Muscle layer of colon (tissue), 2 donors: ENCODE measurements at regions not wholly inside any gene's neighbourhood (a gene's known extent, or its start where the extent isn't known, plus 50 kb on each side); places are given as distances from the start of the nearest gene placed in this dataset.

Source experiments
- H3K27ac ChIP-seq: one replicate; pipeline ENCODE4 v1.7.0; 2013; ENCODE audit warnings: low read depth, mild to moderate bottlenecking, low read length, moderate library complexity
- H3K27me3 ChIP-seq, 2 donors: one replicate each; pipeline ENCODE4 v1.7.0; 2013; ENCODE audit warnings: low read length in 2 of 2, mild to moderate bottlenecking in 2 of 2; ENCODE audit not compliant: insufficient read depth in 2 of 2, control insufficient read depth in 1 of 2
- H3K36me3 ChIP-seq: one replicate; pipeline ENCODE4 v1.7.0; 2013; ENCODE audit warnings: mild to moderate bottlenecking, low read length; ENCODE audit not compliant: insufficient read depth
- H3K4me1 ChIP-seq: one replicate; pipeline ENCODE4 v1.7.0; 2013; ENCODE audit warnings: mild to moderate bottlenecking, low read length; ENCODE audit not compliant: insufficient read depth
- H3K4me3 ChIP-seq, 2 donors: one replicate each; pipeline ENCODE4 v1.7.0; 2013; ENCODE audit warnings: low read length in 2 of 2, low read depth in 1 of 2, mild to moderate bottlenecking in 1 of 2, moderate library complexity in 1 of 2
- H3K9ac ChIP-seq: one replicate; pipeline ENCODE4 v1.7.0; 2013; ENCODE audit warnings: low read length
- H3K9me3 ChIP-seq: one replicate; pipeline ENCODE4 v1.7.0; 2013; ENCODE audit warnings: mild to moderate bottlenecking, low read length
- donor health status: abdominal sarcoma.
- donor health status: Adenocarcinoma of cecum.

- Histone ChIP-seq H3K27me3 (no peaks in the 10 kb centered on the region), H3K4me3 (no peak overlapping the region), H3K36me3 (no peaks in the 10 kb centered on the region), H3K9me3 (no peaks in the 10 kb centered on the region), H3K9ac (no peak overlapping the region), H3K4me1 (peaks cover 34% of the 10 kb centered on the region), H3K27ac (peak overlapping the region; percentile 50)
Observed at GRCh38 chr9:129322641-129323375, 144.7 kb upstream of the IER5L start.

GRCh38 chr9:129322022-129322621 lies 144.1 kb upstream of the IER5L start:
- no peak overlapping the region for H3K9ac ChIP-seq
- peak overlapping the region; percentile 50 for H3K27ac ChIP-seq
- no peak overlapping the region for H3K4me3 ChIP-seq

GRCh38 chr9:129321286-129322021 lies 143.4 kb upstream of the IER5L start:
- H3K4me3 ChIP-seq, result peak overlapping the region; percentile 51 to 65
- H3K27ac ChIP-seq, result peak overlapping the region; percentile 79
- no peaks in the 10 kb centered on the region for H3K36me3 ChIP-seq
- H3K9ac ChIP-seq, result no peak overlapping the region
- no peaks in the 10 kb centered on the region for H3K27me3 ChIP-seq
- H3K4me1 ChIP-seq, result peaks cover 39% of the 10 kb centered on the region
- no peaks in the 10 kb centered on the region for H3K9me3 ChIP-seq

More at GRCh38 chr9:129322022-129322621, 144.1 kb upstream of the IER5L start:
- no peaks in the 10 kb centered on the region for H3K36me3 ChIP-seq
- no peaks in the 10 kb centered on the region for H3K27me3 ChIP-seq
- peaks cover 36% of the 10 kb centered on the region for H3K4me1 ChIP-seq
- no peaks in the 10 kb centered on the region for H3K9me3 ChIP-seq

GRCh38 chr9:129320575-129321285 lies 142.7 kb upstream of the IER5L start:
- H3K4me1 ChIP-seq, result peaks cover 45% of the 10 kb centered on the region
- H3K36me3 ChIP-seq, result no peaks in the 10 kb centered on the region
- no peaks in the 10 kb centered on the region for H3K27me3 ChIP-seq
- peak overlapping the region; percentile 51 to 65 for H3K4me3 ChIP-seq
- H3K27ac ChIP-seq, result peak overlapping the region; percentile 79
- H3K9ac ChIP-seq, result peak overlapping the region; percentile 49
- H3K9me3 ChIP-seq, result no peaks in the 10 kb centered on the region

GRCh38 chr9:129319938-129320481 lies 141.9 kb upstream of the IER5L start:
- Histone ChIP-seq H3K9me3 (no peaks in the 10 kb centered on the region), H3K4me1 (peaks cover 45% of the 10 kb centered on the region), H3K9ac (peak overlapping the region; percentile 49), H3K27ac (peak overlapping the region; percentile 79), H3K36me3 (no peaks in the 10 kb centered on the region), H3K4me3 (peak overlapping the region; percentile 51 to 65), H3K27me3 (no peaks in the 10 kb centered on the region)

- no peaks in the 10 kb centered on the region for H3K27me3 ChIP-seq
- H3K9me3 ChIP-seq, result no peaks in the 10 kb centered on the region
- peaks cover 45% of the 10 kb centered on the region for H3K4me1 ChIP-seq
- H3K27ac ChIP-seq, result peak overlapping the region; percentile 79
- H3K4me3 ChIP-seq, result no peak overlapping the region
- no peak overlapping the region for H3K9ac ChIP-seq
- no peaks in the 10 kb centered on the region for H3K36me3 ChIP-seq
Observed at GRCh38 chr9:129319076-129319937, 141.2 kb upstream of the IER5L start.

- Histone ChIP-seq H3K27ac (peak overlapping the region; percentile 31), H3K4me1 (peaks cover 45% of the 10 kb centered on the region), H3K36me3 (no peaks in the 10 kb centered on the region), H3K27me3 (no peaks in the 10 kb centered on the region), H3K4me3 (no peak overlapping the region), H3K9me3 (no peaks in the 10 kb centered on the region), H3K9ac (no peak overlapping the region)
Observed at GRCh38 chr9:129318121-129319075, 140.3 kb upstream of the IER5L start.

- no peaks in the 10 kb centered on the region for H3K36me3 ChIP-seq
- peaks cover 45% of the 10 kb centered on the region for H3K4me1 ChIP-seq
- no peaks in the 10 kb centered on the region for H3K27me3 ChIP-seq
- H3K27ac ChIP-seq, result no peak overlapping the region
- no peak overlapping the region for H3K9ac ChIP-seq
- H3K9me3 ChIP-seq, result no peaks in the 10 kb centered on the region
- no peak overlapping the region for H3K4me3 ChIP-seq
Observed at GRCh38 chr9:129317179-129318011, 139.3 kb upstream of the IER5L start.

- Histone ChIP-seq H3K27me3 (no peaks in the 10 kb centered on the region), H3K4me1 (peaks cover 43% of the 10 kb centered on the region), H3K9me3 (no peaks in the 10 kb centered on the region), H3K36me3 (no peaks in the 10 kb centered on the region), H3K27ac (peak overlapping the region; percentile 31), H3K9ac (no peak overlapping the region), H3K4me3 (no peak overlapping the region)
Observed at GRCh38 chr9:129316281-129317030, 138.4 kb upstream of the IER5L start.
